CD4-positive, alpha-beta T cell treated with Interleukin-4 for 4 hours (primary cell): ENCODE measurements at regions not wholly inside any gene's neighbourhood (a gene's known extent, or its start where the extent isn't known, plus 50 kb on each side); places are given as distances from the start of the nearest gene placed in this dataset.
"Not testable (repeated sequence)": the region's sequence is repeated elsewhere in the genome, so short reads cannot be mapped to it uniquely, and the experiment has no call there.

ENCODE experiments used
- DNase-seq: peaks from one replicate; pipeline ENCODE4 v3.0.0-alpha.2; 2020

DNA sequence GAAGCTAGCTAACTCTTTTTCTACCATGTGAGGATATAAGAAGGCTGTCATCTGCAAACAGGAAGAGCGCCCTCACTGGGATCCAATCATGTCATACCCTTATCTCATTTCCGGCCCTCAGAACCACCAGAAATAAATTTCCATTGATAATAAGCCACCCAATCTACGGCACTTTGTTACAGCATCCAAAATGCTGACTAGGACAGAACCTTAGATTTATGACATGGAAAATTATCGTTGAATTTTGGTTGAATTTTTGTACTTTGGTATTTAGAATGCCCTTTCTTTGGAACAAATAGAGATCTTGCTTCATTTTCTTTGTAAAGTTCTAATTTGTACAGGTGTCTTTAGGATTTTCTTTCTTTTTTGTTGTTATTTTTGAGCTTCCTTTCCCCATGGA lies 53.3 kb upstream of the CYLC2 start:
- DNase-seq: no peak

DNA sequence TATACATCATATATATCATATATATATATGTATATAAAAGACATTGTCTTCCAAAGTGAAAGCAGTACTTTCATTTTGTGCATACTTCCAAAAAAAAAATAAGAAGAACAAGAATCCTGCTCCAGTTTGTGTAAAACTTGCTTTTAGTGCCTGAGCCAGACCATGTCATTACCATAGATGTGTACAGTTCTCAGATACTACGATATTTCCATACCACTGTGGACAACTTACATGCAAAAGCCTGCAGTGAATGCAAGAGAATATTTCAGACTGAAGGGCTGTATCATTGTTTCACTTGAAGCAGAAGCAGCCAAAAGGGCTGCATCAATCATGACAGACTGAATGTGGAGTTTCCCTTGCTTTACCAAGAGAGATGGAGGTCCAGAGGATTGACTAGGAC lies 72.6 kb upstream of the CYLC2 start:
- DNase-seq: no peak

DNA sequence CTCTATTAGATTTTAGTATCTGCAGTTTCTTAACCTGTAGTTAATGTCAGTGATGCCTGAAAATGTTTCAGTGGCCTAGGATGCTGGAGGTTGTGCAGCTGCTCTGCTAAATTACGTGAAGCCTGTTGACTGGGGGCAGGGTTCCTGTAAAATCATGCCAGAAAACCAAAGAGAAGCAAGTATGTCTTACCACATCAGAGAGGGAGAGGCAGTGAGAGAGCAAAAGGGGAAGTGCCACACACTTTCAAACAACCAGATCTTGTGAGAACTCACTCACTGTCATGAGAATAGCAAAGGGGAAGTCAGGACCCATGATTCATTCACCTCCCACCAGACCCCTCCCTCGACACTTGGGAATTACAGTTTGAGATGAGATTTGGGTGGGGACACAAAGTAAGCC lies 83.9 kb upstream of the CYLC2 start:
- DNase-seq: no peak

DNA sequence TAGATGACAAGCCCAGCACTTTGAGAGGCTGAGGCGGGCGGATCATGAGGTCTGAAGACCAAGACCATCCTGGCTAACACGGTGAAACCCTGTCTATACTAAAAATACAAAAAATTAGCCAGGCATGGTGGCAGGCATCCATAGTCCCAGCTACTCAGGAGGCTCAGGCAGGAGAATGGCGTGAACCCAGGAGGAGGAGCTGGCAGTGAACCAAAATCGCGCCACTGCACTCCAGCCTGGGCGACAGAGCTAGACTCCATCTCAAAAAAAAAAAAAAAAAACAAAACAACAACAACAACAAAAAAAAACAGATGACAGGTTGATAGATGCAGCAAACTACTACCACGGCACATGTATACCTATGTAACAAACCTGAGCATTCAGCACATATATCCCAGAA lies 89.3 kb upstream of the CYLC2 start:
- DNase-seq: not testable (repeated sequence)

DNA sequence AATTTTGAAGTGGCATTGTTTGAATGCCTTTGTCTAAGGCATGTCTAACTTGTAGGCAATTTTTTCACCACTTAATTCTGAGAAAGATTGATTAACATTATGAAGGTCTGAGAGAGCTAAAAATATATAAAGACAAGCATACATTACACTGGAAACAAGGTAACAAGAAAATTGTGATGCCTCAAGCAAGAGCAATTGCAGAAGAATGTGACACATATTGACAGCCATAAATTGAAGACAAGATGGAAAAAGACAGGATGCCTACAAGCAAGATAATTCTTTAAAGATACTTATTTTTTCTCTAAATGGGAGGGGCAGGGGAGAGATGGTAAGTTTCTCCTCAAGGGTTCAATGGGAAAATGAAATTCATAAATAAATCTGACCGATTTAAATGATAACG lies 103.1 kb upstream of the CYLC2 start:
- no peak for DNase-seq

DNA sequence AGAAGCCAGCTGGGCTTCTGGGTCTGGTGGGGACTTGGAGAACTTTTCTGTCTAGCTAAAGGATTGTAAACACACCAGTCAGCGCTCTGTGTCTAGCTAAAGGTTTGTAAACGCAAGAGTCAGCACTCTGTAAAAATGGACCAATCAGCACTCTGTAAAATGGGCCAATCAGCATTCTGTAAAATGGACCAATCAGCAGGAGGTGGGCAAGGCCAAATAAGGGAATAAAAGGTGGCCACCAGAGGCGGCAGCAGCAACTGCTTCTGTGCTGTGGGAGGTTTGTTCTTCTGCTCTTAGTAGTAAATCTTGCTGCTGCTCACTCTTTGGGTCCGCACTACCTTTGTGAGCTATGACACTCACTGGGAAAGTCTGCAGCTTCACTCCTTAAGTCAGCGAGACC lies 106.4 kb upstream of the CYLC2 start:
- DNase-seq: not testable (repeated sequence)

DNA sequence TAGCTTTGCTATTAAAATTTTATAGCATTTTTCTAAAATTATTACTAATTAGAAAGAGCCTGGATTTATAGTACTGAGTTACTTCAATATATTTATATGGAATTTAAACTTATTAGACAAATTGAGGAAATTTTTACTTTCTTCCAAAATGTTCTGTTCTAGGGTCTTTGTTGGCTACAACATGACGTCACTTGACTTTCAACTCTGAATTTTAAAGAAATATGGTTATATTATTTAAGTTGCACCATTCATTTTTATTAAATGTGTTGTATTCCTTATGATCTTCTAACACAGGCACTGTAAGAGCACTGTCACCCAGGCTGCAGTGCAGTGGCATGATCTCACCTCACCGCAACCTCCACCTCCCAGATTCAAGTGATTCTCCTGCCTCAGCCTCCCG lies 119.4 kb upstream of the CYLC2 start:
- DNase-seq: no peak

DNA sequence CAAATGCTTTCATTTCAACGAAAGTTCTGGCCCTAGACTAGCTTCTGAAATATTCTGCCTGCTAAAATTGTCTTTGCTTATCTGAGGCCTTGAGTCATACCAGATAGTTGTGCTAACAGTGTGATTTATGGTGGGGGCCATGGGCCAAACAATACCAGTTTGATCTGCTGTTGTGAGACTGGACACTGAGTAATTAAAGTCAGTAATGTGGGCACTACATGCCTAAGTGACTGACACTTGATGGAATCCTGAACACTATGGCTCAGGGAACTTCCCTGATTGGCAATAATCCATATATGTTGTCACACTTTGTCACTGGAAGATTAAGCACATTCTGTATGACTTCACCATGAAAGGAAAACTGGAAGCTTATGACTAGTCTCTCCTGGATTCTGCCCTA lies 127.6 kb upstream of the CYLC2 start:
- DNase-seq: no peak

DNA sequence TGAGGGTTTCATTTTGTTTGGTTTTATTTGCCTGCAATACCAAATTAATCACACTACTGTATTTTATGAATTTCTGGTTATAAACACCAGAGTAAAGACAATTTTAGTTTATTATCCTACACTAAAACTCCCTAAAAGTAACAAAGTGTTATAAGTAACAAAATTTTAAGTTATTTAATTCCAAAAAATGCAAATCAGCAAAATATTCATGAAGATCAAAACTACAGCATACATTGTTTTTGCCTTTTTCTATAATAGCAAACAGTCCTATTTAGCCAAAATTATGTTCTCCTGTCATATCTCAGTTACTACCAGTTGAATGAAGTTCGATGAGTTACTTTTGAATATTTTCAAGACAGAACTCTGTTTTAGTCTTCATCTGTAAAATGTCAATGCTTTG lies 132.7 kb upstream of the CYLC2 start:
- DNase-seq: no peak

DNA sequence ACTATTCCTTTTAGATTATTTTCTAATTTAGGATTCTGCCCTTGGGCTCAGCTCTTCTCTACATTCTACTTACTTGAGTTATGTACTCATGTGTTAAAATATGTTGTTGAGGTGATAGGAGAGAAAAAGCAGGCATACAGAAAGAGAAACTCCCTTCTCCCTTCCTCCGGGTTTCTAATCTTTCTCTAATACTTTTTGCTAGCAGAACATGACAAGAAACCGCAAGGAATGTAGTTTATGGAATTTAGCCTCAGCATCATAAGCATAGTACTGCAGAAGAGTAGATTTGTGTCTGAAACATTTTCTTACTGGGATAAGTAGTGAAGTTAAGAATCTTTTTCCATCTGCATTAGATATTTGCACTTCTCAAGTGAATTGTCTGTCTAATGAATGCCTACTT lies 139.5 kb upstream of the CYLC2 start:
- DNase-seq: no peak

DNA sequence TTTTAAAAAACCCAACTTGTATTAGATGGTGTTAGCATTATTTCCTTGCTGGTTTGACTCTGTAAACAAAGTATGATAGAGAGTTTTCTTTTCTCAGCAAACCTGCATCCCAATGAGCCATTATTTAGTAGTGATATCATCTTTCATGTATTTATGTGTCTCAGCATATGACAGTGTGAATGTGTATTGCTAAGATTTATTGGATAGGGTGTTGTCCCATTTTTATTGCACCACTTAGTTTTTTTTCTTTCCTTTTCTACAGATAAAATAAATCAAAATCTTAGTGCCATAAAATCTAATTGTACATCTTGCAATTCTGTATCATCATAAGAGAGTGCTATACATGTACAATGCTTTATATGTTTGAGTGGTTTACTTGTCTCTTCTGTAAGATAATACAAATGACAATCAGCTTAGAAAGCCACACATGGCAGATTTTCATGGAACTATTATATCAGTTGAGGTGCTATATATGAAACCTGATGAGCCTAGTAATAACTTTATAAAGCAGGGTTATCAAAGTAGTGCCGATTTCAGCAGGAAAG lies 149.2 kb upstream of the CYLC2 start:
- no peak for DNase-seq

DNA sequence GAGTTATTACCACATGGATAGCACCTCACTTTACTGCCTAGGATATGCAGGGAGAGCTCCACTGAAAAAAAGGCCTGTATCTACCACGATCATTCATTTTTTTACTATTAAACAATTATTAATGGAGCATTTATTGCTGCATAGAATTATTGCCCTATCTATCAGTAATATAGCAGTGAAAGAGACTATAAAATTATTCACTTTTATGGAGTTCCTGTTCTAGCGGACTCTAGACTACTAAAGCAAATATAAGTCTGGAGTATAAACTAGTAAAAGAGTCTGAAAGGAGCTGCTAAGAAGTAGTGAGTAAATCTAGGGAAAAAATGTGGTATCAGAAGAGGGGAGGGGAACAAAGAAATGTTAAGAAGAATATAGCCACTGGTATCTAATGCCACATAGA lies 150.4 kb upstream of the CYLC2 start:
- DNase-seq: no peak

DNA sequence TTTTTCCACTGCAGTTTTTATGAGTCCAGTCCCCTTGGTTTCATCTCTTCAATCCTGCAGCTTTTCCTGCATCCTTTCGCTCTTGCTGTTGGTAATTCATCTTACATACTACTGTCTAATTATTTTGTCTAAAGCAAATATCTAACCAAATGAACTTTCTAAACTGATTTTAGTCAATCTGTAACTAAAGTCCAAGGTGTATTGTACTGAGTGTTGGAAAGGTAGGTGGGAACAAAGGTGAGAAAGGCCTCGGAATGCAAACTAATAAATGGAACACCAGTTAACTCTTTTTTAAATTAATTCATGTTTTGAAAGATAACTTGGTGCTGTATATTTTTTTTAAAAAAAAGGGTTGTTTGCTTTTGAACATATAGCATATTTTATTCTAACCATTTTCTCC lies 152.7 kb upstream of the CYLC2 start:
- DNase-seq: no peak

DNA sequence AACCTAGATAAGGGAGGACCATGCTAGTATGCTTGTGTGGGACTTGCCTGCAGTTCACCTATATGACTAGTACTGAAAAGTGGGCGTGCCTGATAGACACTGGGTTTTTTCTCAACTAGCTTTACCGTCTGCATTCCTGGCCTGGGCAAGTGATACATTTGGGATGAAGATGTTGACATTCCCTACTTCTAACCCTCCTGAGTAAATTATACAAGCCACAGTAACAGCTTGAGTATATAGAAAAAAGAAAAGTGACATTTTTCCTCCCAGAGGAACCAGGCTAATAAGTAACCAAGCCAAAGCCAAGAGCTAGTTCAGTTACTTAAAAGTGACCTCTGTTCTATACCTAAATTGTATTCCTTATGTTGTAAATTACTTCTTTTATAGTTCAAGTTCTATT lies 153.8 kb upstream of the CYLC2 start:
- DNase-seq: no peak

DNA sequence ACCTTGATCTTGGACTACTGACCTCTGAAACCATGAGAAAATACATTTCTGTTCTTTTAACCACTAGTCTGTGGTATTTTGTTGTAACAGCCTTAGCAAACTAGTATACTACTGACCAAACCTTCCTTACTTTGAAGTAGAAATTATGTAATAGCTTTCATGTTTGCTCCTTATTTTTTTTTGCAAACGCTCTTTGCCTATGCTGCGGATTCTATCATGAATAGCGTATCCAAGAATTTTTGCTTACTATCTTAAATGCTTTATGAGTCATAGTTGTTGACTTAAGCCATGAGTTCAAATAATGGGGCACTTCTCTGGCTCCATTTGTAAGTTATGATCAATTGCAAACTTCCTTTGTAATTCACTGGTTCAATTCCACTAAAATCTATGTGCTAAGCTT lies 154.8 kb upstream of the CYLC2 start:
- no peak for DNase-seq

DNA sequence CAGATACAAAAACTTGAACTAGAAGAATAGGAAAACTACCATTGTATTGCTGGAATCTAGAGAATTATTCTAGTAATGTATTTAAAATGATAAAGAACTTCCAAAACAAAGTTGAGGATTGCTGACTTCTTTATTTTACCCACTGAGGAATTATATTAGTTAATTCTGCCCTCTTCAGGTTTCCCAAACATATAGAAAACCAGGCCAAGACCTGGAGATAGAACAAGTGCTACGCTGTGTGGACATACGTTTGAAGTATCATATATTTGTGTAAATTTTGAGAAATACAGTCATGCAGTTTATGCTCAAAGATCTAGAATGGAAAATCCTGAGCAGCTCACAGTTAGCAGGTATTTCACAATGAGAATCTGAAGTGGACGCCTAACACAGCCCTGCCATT lies 162.3 kb upstream of the CYLC2 start:
- DNase-seq: no peak

DNA sequence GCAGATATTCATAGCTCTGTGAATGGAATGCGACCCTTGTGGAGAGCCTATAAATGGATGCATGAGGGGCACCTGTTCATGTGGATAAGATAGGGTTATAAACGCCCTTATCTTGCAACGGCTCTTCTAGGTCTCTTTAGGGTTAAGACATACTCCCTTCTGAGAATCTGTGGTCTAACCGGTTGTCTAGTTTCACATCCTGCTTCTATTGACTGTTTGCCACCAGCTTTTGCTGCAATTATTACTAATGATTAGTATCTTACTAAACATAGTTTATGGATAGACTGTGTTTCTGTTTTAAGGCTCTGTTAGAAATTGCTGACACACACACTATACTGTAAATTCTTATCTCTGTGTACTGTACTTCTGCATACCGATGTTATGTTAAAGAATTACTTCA lies 198.9 kb upstream of the CYLC2 start:
- DNase-seq: no peak

DNA sequence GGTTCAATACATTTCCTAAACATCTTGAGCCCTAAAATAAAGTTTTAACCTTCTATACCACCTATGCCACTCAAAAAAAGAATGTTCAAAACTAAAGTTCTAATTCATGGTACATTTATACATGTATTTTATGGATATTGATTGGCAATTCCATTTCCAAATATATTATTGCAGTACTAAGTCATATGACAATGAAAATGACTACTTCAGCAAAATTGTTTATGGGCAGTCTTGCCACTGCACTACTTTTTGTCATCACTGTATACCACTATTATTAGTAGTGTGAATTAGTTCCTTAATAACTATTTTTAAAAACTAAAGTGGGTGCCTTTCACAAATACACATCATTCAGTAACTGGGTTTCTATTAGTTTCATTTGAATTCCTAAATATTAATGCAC lies 199.6 kb upstream of the CYLC2 start:
- no peak for DNase-seq

DNA sequence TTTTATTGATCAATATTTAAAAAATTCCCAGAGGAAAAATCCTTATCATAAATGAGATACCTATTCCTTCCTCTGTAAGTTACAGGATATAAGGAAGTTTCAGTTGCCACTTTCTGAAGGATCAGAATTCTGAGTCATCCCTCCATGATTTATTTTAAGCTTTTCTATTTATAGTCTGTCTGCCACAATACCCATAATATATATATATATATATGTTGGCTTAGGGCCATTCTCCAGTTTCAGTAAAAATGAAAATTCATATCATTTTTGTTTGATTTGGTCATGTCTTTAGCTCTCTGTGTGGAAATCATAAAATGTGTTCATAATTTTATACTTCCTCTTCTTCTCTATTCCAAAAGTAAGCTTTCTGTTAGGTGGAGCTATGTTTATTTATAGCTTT lies 215.8 kb upstream of the CYLC2 start:
- DNase-seq: no peak

DNA sequence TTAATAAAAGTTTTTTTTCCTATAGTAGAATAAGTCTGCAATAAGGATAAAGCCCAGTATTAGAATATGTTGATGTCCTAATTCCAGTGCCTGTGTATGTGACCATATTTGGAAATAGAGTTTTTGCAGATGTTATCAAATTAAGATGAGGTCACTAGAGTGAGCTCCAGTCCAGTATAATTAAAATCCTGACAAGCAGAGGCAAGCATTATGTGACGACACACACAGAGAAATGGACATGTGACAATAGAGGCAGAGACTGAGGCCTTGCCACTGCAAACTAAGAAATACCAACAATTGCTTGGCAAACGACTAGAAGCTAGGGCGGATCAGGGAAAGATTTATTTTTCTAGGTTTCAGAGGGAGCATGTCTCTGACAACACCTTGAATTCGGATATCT lies 216.4 kb upstream of the CYLC2 start:
- DNase-seq: no peak

DNA sequence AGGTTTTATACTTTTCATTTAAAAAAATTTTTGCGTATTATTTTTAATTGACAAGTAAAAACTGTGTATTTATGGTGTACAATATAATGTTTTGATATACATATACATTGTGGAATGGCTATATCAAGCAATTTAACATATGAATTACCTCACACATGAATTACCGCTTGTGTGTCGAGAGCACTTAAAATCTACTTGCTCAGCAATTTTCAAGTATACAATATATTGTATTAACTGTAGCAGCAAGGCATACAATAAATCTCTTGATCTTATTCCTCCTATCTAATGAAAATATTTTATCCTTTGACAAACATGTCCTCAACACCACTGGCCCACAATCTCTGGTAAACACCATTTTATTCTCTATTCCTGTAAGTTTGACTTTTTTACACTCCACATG lies 224.4 kb upstream of the CYLC2 start:
- DNase-seq: no peak

DNA sequence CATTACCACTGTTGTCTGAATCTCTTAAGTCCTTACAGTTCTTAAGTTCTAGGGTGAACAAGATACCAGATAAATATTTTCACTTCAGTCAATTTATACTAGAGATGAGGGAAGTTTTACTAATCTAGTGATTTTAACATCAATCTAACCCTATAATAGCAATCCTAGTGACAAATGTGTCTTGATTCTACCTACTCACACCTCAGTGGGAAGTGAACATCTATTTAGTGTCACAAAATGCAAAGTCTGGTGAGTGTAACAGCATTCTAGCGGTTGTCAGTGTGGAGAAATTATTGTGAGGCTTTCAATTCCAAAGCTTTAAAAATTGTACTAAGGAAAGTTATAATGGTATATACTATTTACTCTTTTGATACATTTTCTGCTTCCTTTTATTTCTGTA lies 225.8 kb upstream of the CYLC2 start:
- no peak for DNase-seq

DNA sequence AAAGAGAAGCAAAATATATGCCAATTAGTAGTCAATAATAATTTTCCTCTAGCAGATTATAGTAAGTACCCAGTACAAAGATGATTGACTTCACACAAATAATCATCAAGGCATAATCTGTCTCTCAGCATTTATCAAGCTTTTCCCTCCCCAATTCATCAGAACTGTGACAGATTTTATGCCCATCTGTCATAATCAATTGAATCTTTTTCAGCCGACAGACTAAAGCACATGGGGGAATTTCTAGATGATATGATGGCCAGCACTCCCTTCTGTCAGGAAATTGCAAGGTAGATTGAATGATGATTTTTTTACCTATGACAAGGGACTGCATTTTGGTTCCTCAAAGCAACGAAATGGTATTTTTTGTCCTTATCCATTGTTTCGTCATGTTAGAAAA lies 227.1 kb upstream of the CYLC2 start:
- no peak for DNase-seq

DNA sequence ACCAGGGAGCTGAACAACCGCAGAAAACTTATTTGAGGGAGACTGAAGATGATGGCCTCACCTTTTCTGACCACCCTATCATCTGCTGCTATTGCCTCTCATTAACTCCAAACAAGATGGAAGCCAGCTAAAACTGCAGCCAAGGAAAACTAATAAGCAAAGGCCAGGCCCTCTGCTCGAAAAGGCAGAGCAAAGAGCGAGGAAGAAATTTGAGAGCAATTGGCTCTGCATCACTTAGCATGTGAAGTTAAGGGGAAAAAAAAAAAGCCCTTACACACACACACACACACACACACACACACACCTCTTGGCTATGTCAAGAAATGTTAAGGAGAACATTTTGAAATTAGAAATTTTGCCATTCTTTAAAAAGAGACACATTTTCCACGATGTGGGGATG lies 228.1 kb upstream of the CYLC2 start:
- DNase-seq: no peak

DNA sequence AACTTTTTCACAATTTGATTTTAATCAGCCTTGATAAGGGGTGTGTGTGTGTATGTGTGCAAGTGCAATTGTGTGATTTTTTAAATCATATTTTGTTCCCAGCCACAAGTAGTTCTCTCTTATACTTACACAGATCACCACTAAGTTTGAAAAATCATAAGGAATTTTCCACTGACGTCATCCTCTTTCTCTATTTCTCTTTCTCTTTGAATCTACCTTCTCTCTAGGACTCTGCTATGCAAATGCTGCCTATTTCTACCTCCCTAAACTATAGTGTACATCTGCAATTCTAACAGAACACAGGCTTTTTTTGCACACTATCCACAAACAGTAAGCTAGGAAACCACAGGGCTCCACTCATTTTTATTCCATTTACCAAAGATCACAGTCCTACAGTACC lies 254.6 kb upstream of the CYLC2 start:
- DNase-seq: no peak

DNA sequence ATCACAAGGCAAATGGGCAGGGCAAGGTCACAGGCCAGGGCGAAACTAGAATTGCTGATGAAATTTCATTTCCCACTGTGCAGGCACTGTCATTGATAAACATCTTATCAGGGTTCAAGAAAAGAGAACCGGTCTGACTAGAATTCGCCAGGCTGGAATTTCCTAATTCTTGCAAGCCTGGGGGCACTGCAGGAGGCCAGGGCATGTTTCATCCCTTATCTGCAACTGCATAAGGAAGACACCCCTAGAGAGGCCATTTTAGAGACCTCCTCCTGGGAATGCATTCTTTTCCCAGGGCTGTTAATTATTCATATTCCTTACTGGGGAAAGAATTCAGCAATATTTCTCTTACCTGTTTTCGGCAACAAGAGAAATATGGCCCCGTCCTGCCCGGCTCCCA lies 266.2 kb upstream of the CYLC2 start:
- DNase-seq: no peak
